ENCODE measurements at regions not wholly inside any gene's neighbourhood (a gene's known extent, or its start where the extent isn't known, plus 50 kb on each side); places are given as distances from the start of the nearest gene placed in this dataset.

DNA sequence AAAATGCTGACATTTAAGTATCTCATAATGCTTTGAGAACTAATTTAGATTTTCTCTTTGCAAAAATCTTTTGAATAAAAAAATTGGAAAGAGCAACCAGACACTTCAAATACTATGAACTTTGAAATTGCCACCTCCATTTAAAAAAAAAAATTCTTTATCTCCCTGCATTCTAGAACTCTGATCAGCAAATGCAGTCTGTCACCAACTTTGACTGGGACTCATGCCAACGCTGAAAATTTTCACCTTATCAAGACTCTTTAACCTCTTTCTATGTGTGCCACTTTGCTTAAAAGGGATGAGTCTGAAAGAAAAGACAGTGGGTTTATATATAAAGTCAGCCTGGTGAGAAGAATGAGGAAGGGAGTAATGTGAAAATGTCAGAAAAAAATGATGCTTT is 191.2 kb upstream of the ARPP21 start:
- Histone ChIP-seq H3F3A (replicated peaks; ENCODE audit: low read depth) (no peaks in the 10 kb centered on the region), H3K4me1 (ENCODE audit: insufficient read depth) (no peaks in the 10 kb centered on the region), H3K27me3 (ENCODE audit: insufficient read depth) (no peaks in the 10 kb centered on the region), H4K20me1 (replicated peaks; ENCODE audit: insufficient read depth) (no peaks in the 10 kb centered on the region), H3K36me3 (ENCODE audit: insufficient read depth) (no peaks in the 10 kb centered on the region), H2AFZ (no peak overlapping the region), H3K4me3 (no peak overlapping the region), H3K27ac (ENCODE audit: low read depth) (no peak overlapping the region), H3K9me2 (ENCODE audit: insufficient read depth) (no peaks in the 10 kb centered on the region), H3K79me2 (replicated peaks; ENCODE audit: insufficient read depth) (no peaks in the 10 kb centered on the region), H3K4me2 (no peak overlapping the region)
- no peak for ATAC-seq
- TF ChIP-seq, protein P1, sequence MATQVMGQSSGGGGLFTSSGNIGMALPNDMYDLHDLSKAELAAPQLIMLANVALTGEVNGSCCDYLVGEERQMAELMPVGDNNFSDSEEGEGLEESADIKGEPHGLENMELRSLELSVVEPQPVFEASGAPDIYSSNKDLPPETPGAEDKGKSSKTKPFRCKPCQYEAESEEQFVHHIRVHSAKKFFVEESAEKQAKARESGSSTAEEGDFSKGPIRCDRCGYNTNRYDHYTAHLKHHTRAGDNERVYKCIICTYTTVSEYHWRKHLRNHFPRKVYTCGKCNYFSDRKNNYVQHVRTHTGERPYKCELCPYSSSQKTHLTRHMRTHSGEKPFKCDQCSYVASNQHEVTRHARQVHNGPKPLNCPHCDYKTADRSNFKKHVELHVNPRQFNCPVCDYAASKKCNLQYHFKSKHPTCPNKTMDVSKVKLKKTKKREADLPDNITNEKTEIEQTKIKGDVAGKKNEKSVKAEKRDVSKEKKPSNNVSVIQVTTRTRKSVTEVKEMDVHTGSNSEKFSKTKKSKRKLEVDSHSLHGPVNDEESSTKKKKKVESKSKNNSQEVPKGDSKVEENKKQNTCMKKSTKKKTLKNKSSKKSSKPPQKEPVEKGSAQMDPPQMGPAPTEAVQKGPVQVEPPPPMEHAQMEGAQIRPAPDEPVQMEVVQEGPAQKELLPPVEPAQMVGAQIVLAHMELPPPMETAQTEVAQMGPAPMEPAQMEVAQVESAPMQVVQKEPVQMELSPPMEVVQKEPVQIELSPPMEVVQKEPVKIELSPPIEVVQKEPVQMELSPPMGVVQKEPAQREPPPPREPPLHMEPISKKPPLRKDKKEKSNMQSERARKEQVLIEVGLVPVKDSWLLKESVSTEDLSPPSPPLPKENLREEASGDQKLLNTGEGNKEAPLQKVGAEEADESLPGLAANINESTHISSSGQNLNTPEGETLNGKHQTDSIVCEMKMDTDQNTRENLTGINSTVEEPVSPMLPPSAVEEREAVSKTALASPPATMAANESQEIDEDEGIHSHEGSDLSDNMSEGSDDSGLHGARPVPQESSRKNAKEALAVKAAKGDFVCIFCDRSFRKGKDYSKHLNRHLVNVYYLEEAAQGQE (IDR thresholded peaks at IDR 0.05; ENCODE audit: unreplicated experiment): no peak
- TF ChIP-seq, protein P2, sequence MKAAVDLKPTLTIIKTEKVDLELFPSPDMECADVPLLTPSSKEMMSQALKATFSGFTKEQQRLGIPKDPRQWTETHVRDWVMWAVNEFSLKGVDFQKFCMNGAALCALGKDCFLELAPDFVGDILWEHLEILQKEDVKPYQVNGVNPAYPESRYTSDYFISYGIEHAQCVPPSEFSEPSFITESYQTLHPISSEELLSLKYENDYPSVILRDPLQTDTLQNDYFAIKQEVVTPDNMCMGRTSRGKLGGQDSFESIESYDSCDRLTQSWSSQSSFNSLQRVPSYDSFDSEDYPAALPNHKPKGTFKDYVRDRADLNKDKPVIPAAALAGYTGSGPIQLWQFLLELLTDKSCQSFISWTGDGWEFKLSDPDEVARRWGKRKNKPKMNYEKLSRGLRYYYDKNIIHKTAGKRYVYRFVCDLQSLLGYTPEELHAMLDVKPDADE (IDR thresholded peaks at IDR 0.05): no peak
- TF ChIP-seq CTCF (conservative IDR thresholded peaks at IDR 0.05; ENCODE audit: low read depth in 2 of 2) (no peak), NANOG (IDR thresholded peaks at IDR 0.05; ENCODE audit: borderline replicate concordance) (no peak), JUNB (IDR thresholded peaks at IDR 0.05; ENCODE audit: unreplicated experiment) (no peak), EZH2 (IDR thresholded peaks at IDR 0.05; ENCODE audit: low read depth, unreplicated experiment) (no peak), ZNF462 (CRISPR knock-in tag; IDR thresholded peaks at IDR 0.05) (no peak), POLR2AphosphoS5 (IDR thresholded peaks at IDR 0.05; ENCODE audit: low read depth) (no peak), EZH2phosphoT487 (IDR thresholded peaks at IDR 0.05; ENCODE audit: unreplicated experiment) (no peak), ZNF114 (CRISPR knock-in tag; IDR thresholded peaks at IDR 0.05) (no peak)
- Mint-ChIP-seq H3K27me3 (ENCODE audit: insufficient read depth, low read depth, poor library complexity) (no peaks in the 10 kb centered on the region), H3K9me3 (peaks cover under 1% of the 10 kb centered on the region; the same call in 1 of the 3 replicates), H3K36me3 (ENCODE audit: low read depth) (peaks cover 4% of the 10 kb centered on the region; the same call in 2 of the 3 replicates), H3K27ac (no peak overlapping the region), H3K4me1 (no peaks in the 10 kb centered on the region), H3K4me3 (no peak overlapping the region)
- DNase-seq (ENCODE audit: low spot score): no peak

Data from GM23338 (cell line).